Right cardiac atrium (tissue), 5 donors: ENCODE measurements at regions not wholly inside any gene's neighbourhood (a gene's known extent, or its start where the extent isn't known, plus 50 kb on each side); places are given as distances from the start of the nearest gene placed in this dataset.

Source experiments
- ATAC-seq, 2 donors: fragments of 200-7000 bp; cut with Tn5 transposase; one replicate each; pipeline versions ENCODE4 v1.8.0 to v1.9.1; 2020; ENCODE audit warnings: moderate library complexity in 2 of 2, mild to moderate bottlenecking in 1 of 2
- DNase-seq, 3 donors: peaks; one replicate each; pipeline ENCODE4 v3.0.0-alpha.2; 2020
- H3K27ac ChIP-seq: one replicate; pipeline ENCODE4 v1.5.1; 2013; ENCODE audit warnings: mild to moderate bottlenecking, low read length, control low read depth, moderate library complexity
- H3K27me3 ChIP-seq: one replicate; pipeline ENCODE4 v1.6.1; 2013; ENCODE audit not compliant: control insufficient read depth, insufficient read depth
- H3K4me1 ChIP-seq: one replicate; pipeline ENCODE4 v1.6.1; 2013; ENCODE audit warnings: low read length; ENCODE audit not compliant: control insufficient read depth, insufficient read depth
- H3K4me3 ChIP-seq: one replicate; pipeline ENCODE4 v1.5.1; 2013; ENCODE audit warnings: low read length, control low read depth
- H3K9me3 ChIP-seq: one replicate; pipeline ENCODE4 v1.6.1; 2013; ENCODE audit warnings: low read length; ENCODE audit not compliant: control insufficient read depth
- WGBS: extraction: QIAGEN DNeasy Blood & Tissue Kit; methylation state at CpG from one replicate; pipeline ENCODE4 v1.1.7; 2013; 5-methylcytosine and 5-hydroxymethylcytosine counted together
- intact Hi-C, 4 donors: fragments of 100-400 bp; cut with DNase I; formaldehyde crosslinking; loops; one replicate each; pipeline versions ENCODE4 v1.11.0 to v1.14.0; 2022 to 2023
- donor health status: healthy with polysubstance abuse.
- donor health status: DM: no; HTN: yes; CAD: no.
- donor health status: DM: no; HTN: no; CAD: no.
- donor health status: DM: no; HTN: yes; CAD: no; lungs with severe emphysema.
- donor health status: DM: yes; HTN: yes; CAD: no.

- WGBS = 79% methylated on average over 1 of the region's 1 CpG
- no peak for DNase-seq
Measured at GRCh38 chr5:175257847-175258194, 186.2 kb downstream of the DRD1 start.

GRCh38 chr5:175257128-175257846 is 186.7 kb downstream of the DRD1 start:
- no peaks in the 10 kb centered on the region for H3K27me3 ChIP-seq
- intact Hi-C loops = no loop called here
- H3K27ac ChIP-seq = no peak overlapping the region
- DNase-seq (no peak), ATAC-seq (no peak)
- no peaks in the 10 kb centered on the region for H3K9me3 ChIP-seq
- no peak overlapping the region for H3K4me3 ChIP-seq
- 75% methylated on average over 4 of the region's 4 CpGs for WGBS
- no peaks in the 10 kb centered on the region for H3K4me1 ChIP-seq

More at GRCh38 chr5:175257847-175258194, 186.2 kb downstream of the DRD1 start:
- ATAC-seq = no peak
- no peaks in the 10 kb centered on the region for H3K4me1 ChIP-seq
- intact Hi-C loops = no loop called here
- H3K27me3 ChIP-seq = no peaks in the 10 kb centered on the region
- no peak overlapping the region for H3K4me3 ChIP-seq
- no peak overlapping the region for H3K27ac ChIP-seq
- H3K9me3 ChIP-seq = no peaks in the 10 kb centered on the region

- DNase-seq (no peak), ATAC-seq (peak; percentile 63 to 88)
- H3K27ac ChIP-seq = no peak overlapping the region
- no peak overlapping the region for H3K4me3 ChIP-seq
- WGBS = 22% methylated on average over 1 of the region's 1 CpG
- no peaks in the 10 kb centered on the region for H3K9me3 ChIP-seq
- no peaks in the 10 kb centered on the region for H3K4me1 ChIP-seq
- no peaks in the 10 kb centered on the region for H3K27me3 ChIP-seq
- intact Hi-C loops = no loop called here
Measured at GRCh38 chr5:175254155-175254554, 189.8 kb downstream of the DRD1 start.

- intact Hi-C loops = no loop called here
- ATAC-seq = no peak
- H3K9me3 ChIP-seq = no peaks in the 10 kb centered on the region
Measured at GRCh38 chr5:175253597-175253996, 190.4 kb downstream of the DRD1 start.

GRCh38 chr5:175252234-175252805 is 191.7 kb downstream of the DRD1 start:
- no peaks in the 10 kb centered on the region for H3K9me3 ChIP-seq
- no peaks in the 10 kb centered on the region for H3K4me1 ChIP-seq
- intact Hi-C loops = no loop called here
- DNase-seq (no peak), ATAC-seq (no peak)
- no peak overlapping the region for H3K4me3 ChIP-seq
- no peaks in the 10 kb centered on the region for H3K27me3 ChIP-seq
- WGBS = 69% methylated on average over 4 of the region's 4 CpGs
- no peak overlapping the region for H3K27ac ChIP-seq

More at GRCh38 chr5:175253597-175253996, 190.4 kb downstream of the DRD1 start:
- Histone ChIP-seq H3K27me3 (no peaks in the 10 kb centered on the region), H3K4me3 (no peak overlapping the region), H3K4me1 (no peaks in the 10 kb centered on the region), H3K27ac (no peak overlapping the region)
- no peak for DNase-seq
- WGBS = 62% methylated on average over 8 of the region's 8 CpGs

GRCh38 chr5:175250426-175250825 is 193.6 kb downstream of the DRD1 start:
- Histone ChIP-seq H3K4me1 (no peaks in the 10 kb centered on the region), H3K9me3 (no peaks in the 10 kb centered on the region), H3K27ac (no peak overlapping the region), H3K4me3 (no peak overlapping the region), H3K27me3 (no peaks in the 10 kb centered on the region)
- no peak for ATAC-seq
- WGBS = 69% methylated on average over 4 of the region's 4 CpGs
- intact Hi-C loops = no loop called here
- DNase-seq = no peak

- Histone ChIP-seq H3K27ac (no peak overlapping the region), H3K4me1 (no peaks in the 10 kb centered on the region), H3K4me3 (no peak overlapping the region), H3K9me3 (no peaks in the 10 kb centered on the region), H3K27me3 (no peaks in the 10 kb centered on the region)
- no peak for DNase-seq
- ATAC-seq = no peak
- 73% methylated on average over 6 of the region's 6 CpGs for WGBS
- intact Hi-C loops = no loop called here
Measured at GRCh38 chr5:175248416-175248905, 195.5 kb downstream of the DRD1 start.

GRCh38 chr5:175246889-175247520 is 197.0 kb downstream of the DRD1 start:
- intact Hi-C loops = no loop called here
- 55% methylated on average over 4 of the region's 4 CpGs for WGBS

GRCh38 chr5:175246242-175246888 is 197.6 kb downstream of the DRD1 start:
- DNase-seq (peak in 1 of 3 donors; percentile 14), ATAC-seq (peak in 1 of 2 donors; percentile 36)
- Histone ChIP-seq H3K27ac (no peak overlapping the region), H3K4me3 (no peak overlapping the region), H3K4me1 (no peaks in the 10 kb centered on the region), H3K9me3 (no peaks in the 10 kb centered on the region), H3K27me3 (no peaks in the 10 kb centered on the region)
- intact Hi-C loops = no loop called here
- 53% methylated on average over 8 of the region's 8 CpGs for WGBS

More at GRCh38 chr5:175246889-175247520, 197.0 kb downstream of the DRD1 start:
- no peak for DNase-seq
- H3K27me3 ChIP-seq = no peaks in the 10 kb centered on the region
- no peaks in the 10 kb centered on the region for H3K9me3 ChIP-seq
- no peak overlapping the region for H3K27ac ChIP-seq
- no peak overlapping the region for H3K4me3 ChIP-seq
- ATAC-seq = no peak
- H3K4me1 ChIP-seq = no peaks in the 10 kb centered on the region

- DNase-seq (no peak), ATAC-seq (no peak)
- Histone ChIP-seq H3K4me1 (no peaks in the 10 kb centered on the region), H3K27ac (no peak overlapping the region), H3K27me3 (no peaks in the 10 kb centered on the region), H3K9me3 (no peaks in the 10 kb centered on the region), H3K4me3 (no peak overlapping the region)
- intact Hi-C loops = no loop called here
- 68% methylated on average over 6 of the region's 6 CpGs for WGBS
Measured at GRCh38 chr5:175243441-175243840, 200.5 kb downstream of the DRD1 start.

GRCh38 chr5:175242207-175242606 is 201.8 kb downstream of the DRD1 start:
- intact Hi-C loops = no loop called here
- no peaks in the 10 kb centered on the region for H3K9me3 ChIP-seq
- no peak for DNase-seq
- no peak for ATAC-seq
- H3K27me3 ChIP-seq = no peaks in the 10 kb centered on the region
- H3K4me1 ChIP-seq = no peaks in the 10 kb centered on the region
- H3K27ac ChIP-seq = no peak overlapping the region
- WGBS = 82% methylated on average over 5 of the region's 5 CpGs
- no peak overlapping the region for H3K4me3 ChIP-seq
